HG03439 (cell line): ENCODE measurements at regions not wholly inside any gene's neighbourhood (a gene's known extent, or its start where the extent isn't known, plus 50 kb on each side); places are given as distances from the start of the nearest gene placed in this dataset.
A peak's percentile ranks its signal among the peaks of the same experiment; 100 is the strongest.

Experiments used
- ATAC-seq: cut with Tn5 transposase; IDR thresholded peaks from one replicate; pipeline ENCODE4 v1.9.1; 2021; ENCODE audit warnings: mild to moderate bottlenecking, moderate library complexity; ENCODE audit not compliant: unreplicated experiment

- ATAC-seq, result no peak
Observed at GRCh38 chr6:156533872-156534524, 243.2 kb upstream of the ARID1B start.

DNA sequence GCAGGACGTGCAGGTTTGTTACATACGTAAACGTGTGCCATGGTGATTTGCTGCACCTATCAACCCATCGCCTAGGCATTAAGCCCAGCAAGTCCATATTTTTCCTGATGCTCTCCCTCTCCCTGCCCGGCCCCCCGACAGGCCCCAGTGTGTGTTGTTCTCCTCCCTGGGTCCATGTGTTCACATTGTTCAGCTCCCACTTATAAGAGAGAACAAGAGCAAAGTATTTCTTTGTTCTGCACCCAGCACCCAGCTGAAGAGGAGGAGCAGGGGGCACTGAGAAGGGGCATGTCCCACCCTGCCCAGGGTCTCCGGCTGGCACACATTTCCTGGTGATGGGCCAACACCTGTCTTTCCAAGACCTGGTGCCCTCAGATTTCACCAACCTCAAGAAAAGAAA, 251.1 kb upstream of the ARID1B start:
- no peak for ATAC-seq

- ATAC-seq, result no peak
Observed at GRCh38 chr6:156525541-156525940, 251.6 kb upstream of the ARID1B start.

GRCh38 chr6:156519940-156520339, 257.2 kb upstream of the ARID1B start:
- no peak for ATAC-seq

DNA sequence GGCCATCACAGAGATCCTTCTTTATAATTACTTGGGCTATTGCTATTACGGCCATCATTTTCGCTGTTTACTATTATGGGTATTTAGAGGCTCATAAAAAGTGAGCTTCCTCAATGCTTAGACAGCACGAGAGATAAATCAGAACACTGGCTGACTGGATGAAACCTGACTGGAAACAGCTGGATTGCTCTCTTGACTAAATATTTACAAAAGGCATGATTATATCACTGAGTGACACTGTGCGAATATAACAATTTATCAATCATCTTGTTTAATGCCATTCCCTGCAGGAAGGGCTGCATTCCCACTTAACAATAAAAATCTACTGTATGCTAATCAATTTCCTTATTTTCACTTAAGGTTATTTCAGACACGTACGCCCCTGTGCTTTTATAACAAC, 260.1 kb upstream of the ARID1B start:
- no peak for ATAC-seq

DNA sequence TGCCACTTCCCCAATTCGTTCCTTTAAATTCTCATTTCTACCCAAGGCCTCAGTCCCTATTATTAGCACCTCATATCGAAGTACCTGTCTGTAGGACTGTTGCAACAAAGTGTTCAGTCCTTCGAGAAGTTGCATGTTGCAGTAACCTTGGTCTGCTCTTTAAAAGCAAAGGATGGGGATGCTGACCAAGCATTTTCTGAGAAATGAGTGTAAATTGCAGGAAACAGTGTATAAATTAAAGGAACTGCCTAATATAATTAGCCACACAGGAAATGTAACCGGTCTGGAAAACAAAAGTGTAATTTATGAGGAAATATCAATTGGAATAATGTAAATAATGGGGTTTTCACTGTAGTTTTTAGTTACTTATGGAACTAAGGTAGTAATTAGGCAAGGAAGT, 261.9 kb upstream of the ARID1B start:
- no peak for ATAC-seq

DNA sequence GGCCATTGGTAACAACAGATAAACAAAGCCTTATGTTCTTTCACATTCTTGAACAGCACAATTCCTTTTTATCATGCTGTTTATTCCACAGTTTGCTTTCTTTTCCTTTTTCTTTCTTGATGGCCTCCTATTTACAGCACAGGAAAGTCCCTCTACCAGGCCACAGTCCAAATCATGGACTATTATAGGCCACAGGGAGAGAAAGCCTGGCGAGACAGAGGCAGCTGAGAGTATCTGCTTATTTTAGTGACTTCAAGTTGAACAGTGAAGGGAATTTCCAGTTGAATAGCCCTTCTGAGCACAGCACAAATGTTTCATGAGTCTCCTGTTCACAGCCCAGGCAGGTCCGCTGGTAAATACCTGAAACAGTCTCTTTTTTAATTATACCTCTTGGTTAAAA, 263.7 kb upstream of the ARID1B start:
- ATAC-seq, result no peak

- ATAC-seq, result no peak
Observed at GRCh38 chr6:156511570-156511969, 265.6 kb upstream of the ARID1B start.

DNA sequence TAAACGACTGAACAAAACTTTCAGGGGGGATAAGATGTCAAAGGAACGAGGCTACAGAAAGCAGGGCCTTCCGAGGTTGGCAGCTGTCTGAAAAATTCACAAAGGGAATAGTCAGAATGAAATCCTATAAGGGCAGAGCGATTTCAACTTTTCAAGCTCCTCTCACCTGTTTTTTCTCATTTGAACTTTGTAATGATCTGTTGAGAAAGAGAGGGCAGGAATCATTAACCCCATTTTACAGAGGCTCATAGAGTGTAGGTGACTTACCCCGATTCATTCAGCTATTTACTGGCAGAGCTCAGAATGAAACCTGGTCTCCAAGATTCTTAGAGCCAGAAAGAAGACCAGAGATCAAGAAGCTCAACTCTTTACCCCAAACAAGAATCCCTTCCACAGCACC, 266.1 kb upstream of the ARID1B start:
- no peak for ATAC-seq

- ATAC-seq, result no peak
Observed at GRCh38 chr6:156510242-156510641, 266.9 kb upstream of the ARID1B start.

DNA sequence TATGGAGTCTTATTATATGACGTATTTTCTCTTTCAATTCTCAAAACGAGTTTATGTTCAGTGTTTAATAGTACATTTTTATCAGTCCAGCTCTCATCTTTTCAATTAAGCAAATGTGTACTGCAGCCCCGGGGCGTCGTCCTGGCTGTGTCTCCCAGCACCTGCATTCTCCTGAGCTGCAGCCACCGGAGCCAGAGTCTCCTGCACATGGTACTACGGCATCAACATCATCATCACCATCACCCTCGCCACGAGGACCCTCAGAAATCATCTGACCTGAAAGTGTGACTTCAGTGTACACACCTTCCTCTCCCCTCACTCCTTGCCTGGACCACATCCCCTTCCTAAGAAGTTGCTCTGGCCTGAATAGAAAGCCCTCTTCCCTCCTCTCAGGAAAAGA, 267.7 kb upstream of the ARID1B start:
- no peak for ATAC-seq

GRCh38 chr6:156508923-156509322, 268.3 kb upstream of the ARID1B start:
- no peak for ATAC-seq

- no peak for ATAC-seq
Observed at GRCh38 chr6:156508126-156508525, 269.1 kb upstream of the ARID1B start.

- ATAC-seq, result no peak
Observed at GRCh38 chr6:156507656-156508055, 269.5 kb upstream of the ARID1B start.

- ATAC-seq, result no peak
Observed at GRCh38 chr6:156507106-156507505, 270.1 kb upstream of the ARID1B start.

- no peak for ATAC-seq
Observed at GRCh38 chr6:156502969-156503504, 274.1 kb upstream of the ARID1B start.

GRCh38 chr6:156497618-156498017, 279.6 kb upstream of the ARID1B start:
- no peak for ATAC-seq

- no peak for ATAC-seq
Observed at GRCh38 chr6:156487877-156488276, 289.3 kb upstream of the ARID1B start.

- no peak for ATAC-seq
Observed at GRCh38 chr6:156485150-156485549, 292.0 kb upstream of the ARID1B start.

DNA sequence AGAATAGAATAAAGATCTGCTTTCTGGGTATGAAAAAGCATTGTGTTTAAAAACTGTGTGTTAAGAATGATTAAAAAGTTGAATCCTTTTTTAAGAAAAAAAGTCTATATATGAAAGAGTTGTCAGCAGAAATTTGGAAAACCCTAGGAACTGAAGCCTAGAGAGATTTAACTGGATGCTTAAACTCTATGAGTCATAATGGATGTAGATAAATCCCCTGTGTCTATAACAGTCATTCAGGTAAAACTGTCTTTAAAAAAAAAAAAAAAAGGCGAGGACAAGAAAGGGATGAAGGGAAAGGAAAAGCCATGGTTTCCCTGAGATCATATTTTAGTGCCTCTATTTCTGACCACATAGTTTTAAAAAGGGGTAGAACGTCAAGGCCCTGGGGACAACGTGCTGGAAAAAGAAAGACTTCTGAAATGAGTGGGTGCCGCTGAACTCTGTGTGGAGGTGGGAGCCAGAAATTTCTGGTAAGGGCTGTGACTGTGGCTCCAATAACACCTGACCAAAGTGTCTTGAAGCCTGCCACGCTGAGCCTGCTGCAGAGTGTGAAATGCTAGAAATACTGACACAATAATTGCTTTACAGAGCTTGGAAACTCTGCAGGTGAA, 302.6 kb upstream of the ARID1B start:
- peak; percentile 58 for ATAC-seq

DNA sequence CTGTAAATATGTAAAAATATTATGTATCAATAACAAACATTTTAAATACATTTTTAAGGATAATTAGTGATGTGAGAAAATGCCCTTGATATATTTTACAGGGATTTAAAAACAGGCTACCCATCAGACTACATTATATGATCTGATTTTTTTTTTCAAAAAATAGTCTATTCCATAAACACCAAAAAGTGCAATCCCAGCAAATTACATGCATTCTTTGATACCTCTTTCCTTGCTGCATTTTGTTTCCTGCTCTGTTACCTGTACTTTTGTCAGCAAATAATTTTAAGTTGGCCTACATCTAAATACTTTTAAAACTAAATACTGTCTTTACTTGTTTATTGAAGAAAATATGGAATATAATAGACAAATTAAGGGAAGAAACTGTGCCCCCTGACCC, 306.2 kb upstream of the ARID1B start:
- ATAC-seq, result no peak

- ATAC-seq, result peak; percentile 56
Observed at GRCh38 chr6:156464100-156464878, 312.9 kb upstream of the ARID1B start.
